Tibial nerve (tissue), 4 donors: ENCODE measurements at regions not wholly inside any gene's neighbourhood (a gene's known extent, or its start where the extent isn't known, plus 50 kb on each side); places are given as distances from the start of the nearest gene placed in this dataset.
A peak's percentile ranks its signal among the peaks of the same experiment; 100 is the strongest.

Experiments
- DNase-seq, 2 donors: peaks; one replicate each; pipeline ENCODE4 v3.0.0-alpha.2; 2019; ENCODE audit warnings: low spot score in 2 of 2
- H3K27ac ChIP-seq, 4 donors: fragments of 200-600 bp; sonication (generic) in 3 of 4; one replicate each; pipeline ENCODE4 v1.5.1; 2017 to 2019; ENCODE audit warnings: mild to moderate bottlenecking in 1 of 4
- H3K27me3 ChIP-seq, 2 donors: fragments of 200-600 bp; sonication (generic) in 1 of 2; one replicate each; pipeline versions ENCODE4 v1.5.1 to v1.6.0; 2017 to 2019
- H3K36me3 ChIP-seq, 3 donors: fragments of 200-600 bp; sonication (generic); one replicate each; pipeline ENCODE4 v1.5.1; 2018 to 2019
- H3K4me1 ChIP-seq, 4 donors: fragments of 200-600 bp; sonication (generic) in 3 of 4; one replicate each; pipeline ENCODE4 v1.5.1; 2017 to 2019
- H3K4me3 ChIP-seq, 4 donors: fragments of 200-600 bp; sonication (generic) in 3 of 4; one replicate each; pipeline ENCODE4 v1.5.1; 2017 to 2019; ENCODE audit warnings: mild to moderate bottlenecking in 1 of 4, moderate library complexity in 1 of 4
- H3K9me3 ChIP-seq, 4 donors: fragments of 200-600 bp; sonication (generic) in 3 of 4; one replicate each; pipeline ENCODE4 v1.5.1; 2017 to 2019
- CTCF ChIP-seq, 5 experiments: fragments of 200-600 bp in 3 of 5; fragments of 450-650 bp in 2 of 5; sonication (generic) in 3 of 5; IDR thresholded peaks; one replicate each; pipeline ENCODE4 v1.5.1; 2016 to 2019; ENCODE audit warnings: antibody characterized with exemption in 5 of 5, mild to moderate bottlenecking in 3 of 5, moderate library complexity in 2 of 5
- EP300 ChIP-seq, 2 donors: sonication (generic); formaldehyde crosslinking; IDR thresholded peaks; one replicate each; pipeline ENCODE4 v1.6.1; 2017; ENCODE audit warnings: antibody characterized with exemption in 2 of 2, mild to moderate bottlenecking in 1 of 2
- POLR2A ChIP-seq, 2 donors: fragments of 450-650 bp; IDR thresholded peaks; one replicate each; pipeline ENCODE4 v1.6.1; 2017; ENCODE audit warnings: antibody characterized with exemption in 2 of 2, mild to moderate bottlenecking in 2 of 2, moderate library complexity in 2 of 2
- WGBS, 2 donors: methylation state at CpG; one replicate each; pipeline ENCODE4 v1.1.5; 2018; 5-methylcytosine and 5-hydroxymethylcytosine counted together

GRCh38 chr11:88414981-88415413 is 77.5 kb upstream of the CTSC start:
- Histone ChIP-seq H3K4me1 (peaks cover 0 to 14% (median 11%) of the 10 kb centered on the region in 4 donors), H3K27ac (no peak overlapping the region), H3K36me3 (no peaks in the 10 kb centered on the region), H3K9me3 (no peaks in the 10 kb centered on the region), H3K27me3 (no peaks in the 10 kb centered on the region), H3K4me3 (no peak overlapping the region)
- TF ChIP-seq POLR2A (IDR thresholded peaks at IDR 0.05) (no peak), EP300 (IDR thresholded peaks at IDR 0.05) (no peak)
- DNase-seq: no peak
- WGBS, 2 donors: 56 to 58% methylated on average over 3 of the region's 3 CpGs

GRCh38 chr11:88414385-88414861 is 76.9 kb upstream of the CTSC start:
- DNase-seq: peak in 1 of 2 donors; percentile 62

GRCh38 chr11:88411265-88411664 is 73.7 kb upstream of the CTSC start:
- Histone ChIP-seq H3K4me3 (no peak overlapping the region), H3K9me3 (no peaks in the 10 kb centered on the region), H3K36me3 (no peaks in the 10 kb centered on the region), H3K4me1 (peaks cover 0 to 14% (median 11%) of the 10 kb centered on the region in 4 donors), H3K27ac (no peak overlapping the region), H3K27me3 (no peaks in the 10 kb centered on the region)
- no peak for TF ChIP-seq CTCF (IDR thresholded peaks at IDR 0.05)
- TF ChIP-seq POLR2A (IDR thresholded peaks at IDR 0.05): no peak
- no peak for TF ChIP-seq EP300 (IDR thresholded peaks at IDR 0.05)
- no peak for DNase-seq

More at GRCh38 chr11:88414385-88414861, 76.9 kb upstream of the CTSC start:
- WGBS, 2 donors: 20 to 26% methylated on average over 5 of the region's 5 CpGs
- Histone ChIP-seq H3K27me3 (no peaks in the 10 kb centered on the region), H3K27ac (peak overlapping the region in 1 of 4 donors; percentile 14), H3K36me3 (no peaks in the 10 kb centered on the region), H3K9me3 (no peaks in the 10 kb centered on the region), H3K4me1 (peaks cover 0 to 14% (median 11%) of the 10 kb centered on the region in 4 donors), H3K4me3 (no peak overlapping the region)
- TF ChIP-seq CTCF (IDR thresholded peaks at IDR 0.05): no peak
- peak in 1 of 2 donors; percentile 26 for TF ChIP-seq EP300 (IDR thresholded peaks at IDR 0.05)
- TF ChIP-seq POLR2A (IDR thresholded peaks at IDR 0.05): no peak

- WGBS, 2 donors: 88 to 92% methylated on average over 3 of the region's 3 CpGs
- DNase-seq: no peak
- no peaks in the 10 kb centered on the region for H3K27me3 ChIP-seq
- H3K27ac ChIP-seq: no peak overlapping the region
- TF ChIP-seq POLR2A (IDR thresholded peaks at IDR 0.05) (no peak), EP300 (IDR thresholded peaks at IDR 0.05) (no peak), CTCF (IDR thresholded peaks at IDR 0.05) (no peak)
- H3K9me3 ChIP-seq: no peaks in the 10 kb centered on the region
- peaks cover 0 to 18% (median 11%) of the 10 kb centered on the region in 4 donors for H3K4me1 ChIP-seq
- no peak overlapping the region for H3K4me3 ChIP-seq
- H3K36me3 ChIP-seq: no peaks in the 10 kb centered on the region
These were observed 73.1 kb upstream of the CTSC start for GRCh38 chr11:88410656-88411055.

GRCh38 chr11:88410056-88410455 is 72.5 kb upstream of the CTSC start:
- H3K4me1 ChIP-seq: peaks cover 0 to 21% (median 8%) of the 10 kb centered on the region in 4 donors
- whole genome bisulfite sequencing, 2 donors: 88 to 89% methylated on average over 4 of the region's 4 CpGs

More at GRCh38 chr11:88410056-88410455, 72.5 kb upstream of the CTSC start:
- H3K27ac ChIP-seq: no peak overlapping the region
- TF ChIP-seq POLR2A (IDR thresholded peaks at IDR 0.05): no peak
- no peak for TF ChIP-seq EP300 (IDR thresholded peaks at IDR 0.05)
- TF ChIP-seq CTCF (IDR thresholded peaks at IDR 0.05): no peak
- H3K36me3 ChIP-seq: no peaks in the 10 kb centered on the region
- H3K27me3 ChIP-seq: no peaks in the 10 kb centered on the region
- H3K9me3 ChIP-seq: no peaks in the 10 kb centered on the region
- H3K4me3 ChIP-seq: no peak overlapping the region
- DNase-seq: no peak
